HCT116 (cell line): ENCODE measurements at regions not wholly inside any gene's neighbourhood (a gene's known extent, or its start where the extent isn't known, plus 50 kb on each side); places are given as distances from the start of the nearest gene placed in this dataset.

Source experiments
- CTCF ChIP-seq, 3 experiments: fragments of 200-600 bp in 1 of 3; sonication (generic) in 1 of 3; IDR thresholded peaks in 2 of 3; conservative IDR thresholded peaks in 1 of 3; 2 replicates each; pipeline ENCODE4 v1.5.1; 2012 to 2017; ENCODE audit warnings: low read depth in 2 of 3, low read length in 2 of 3, antibody characterized with exemption in 1 of 3, borderline replicate concordance in 1 of 3, control low read depth in 1 of 3, mild to moderate bottlenecking in 1 of 3, mixed read lengths in 1 of 3, mixed run types in 1 of 3, moderate library complexity in 1 of 3; ENCODE audit not compliant: insufficient read depth in 1 of 3
- EZH2 ChIP-seq: fragments of 200-600 bp; sonication (generic); IDR thresholded peaks from 2 replicates; pipeline ENCODE4 v1.6.1; 2017; ENCODE audit warnings: antibody characterized with exemption, mixed run types
- JUND ChIP-seq: IDR thresholded peaks from 2 replicates; pipeline ENCODE4 v1.6.1; 2012
- POLR2A ChIP-seq: IDR thresholded peaks from 2 replicates; pipeline ENCODE4 v1.7.0; 2011; ENCODE audit warnings: borderline replicate concordance; ENCODE audit not compliant: insufficient read depth, insufficient read length; ENCODE audit errors: extremely low read depth
- POLR2AphosphoS5 ChIP-seq: IDR thresholded peaks from 2 replicates; pipeline ENCODE4 v1.6.1; 2011; ENCODE audit warnings: mild to moderate bottlenecking, low read depth, low read length, moderate library complexity
- RAD21 ChIP-seq: IDR thresholded peaks from 2 replicates; pipeline ENCODE4 v1.6.1; 2012; ENCODE audit warnings: low read depth, mild to moderate bottlenecking
- SP1 ChIP-seq: IDR thresholded peaks from 2 replicates; pipeline ENCODE4 v1.6.1; 2012; ENCODE audit warnings: low read depth
- TCF7L2 ChIP-seq: IDR thresholded peaks from 2 replicates; pipeline ENCODE4 v1.7.0; 2011; ENCODE audit warnings: borderline replicate concordance, inconsistent platforms; ENCODE audit not compliant: insufficient read depth, insufficient read length; ENCODE audit errors: extremely low read depth
- ZNF274 ChIP-seq: fragments of 200-500 bp; sonication (Bioruptor generic); IDR thresholded peaks from 2 replicates; pipeline ENCODE4 v1.6.1; 2014; ENCODE audit warnings: mild to moderate bottlenecking, low read depth, low read length, inconsistent platforms

- TF ChIP-seq POLR2AphosphoS5, result no peak
- TF ChIP-seq POLR2A, result no peak
- TF ChIP-seq RAD21, result no peak
- no peak for TF ChIP-seq ZNF274
- TF ChIP-seq CTCF (IDR thresholded peaks at IDR 0.05 in 2 of 3, conservative IDR thresholded peaks at IDR 0.05 in 1 of 3; ENCODE audit: borderline replicate concordance in 1 of 3, insufficient read depth in 1 of 3, low read depth in 2 of 3, low read length in 2 of 3), result no peak
- no peak for TF ChIP-seq EZH2
- no peak for TF ChIP-seq TCF7L2
- TF ChIP-seq SP1, result no peak
- TF ChIP-seq JUND, result no peak
Measured at GRCh38 chr15:77753281-77753873, 120.7 kb upstream of the LINGO1 start.
